ENCODE measurements at regions not wholly inside any gene's neighbourhood (a gene's known extent, or its start where the extent isn't known, plus 50 kb on each side); places are given as distances from the start of the nearest gene placed in this dataset.

- Histone ChIP-seq H3K9me3 (no peaks in the 10 kb centered on the region), H3K4me1 (no peaks in the 10 kb centered on the region), H3K27me3 (no peaks in the 10 kb centered on the region), H3K27ac (no peak overlapping the region), H3K4me3 (no peak overlapping the region), H3K36me3 (no peaks in the 10 kb centered on the region)
- intact Hi-C loops (cut with DNase I; ENCODE audit: low total_unique reads), result no loop called here
- in situ Hi-C loops (cut with MboI; ENCODE audit: low sequenced_read_pairs in 4 of 4), result no loop called here
- DNase-seq (no peak), ATAC-seq (no peak)
- TF ChIP-seq CTCF (IDR thresholded peaks at IDR 0.05 in 4 of 5, conservative IDR thresholded peaks at IDR 0.05 in 1 of 5) (no peak), POLR2A (IDR thresholded peaks at IDR 0.05) (no peak)
These were observed 615.5 kb downstream of the NPHP4 start for GRCh38 chr1:5376538-5377247.

GRCh38 chr1:5375481-5375880 is 616.7 kb downstream of the NPHP4 start:
- Histone ChIP-seq H3K4me1 (no peaks in the 10 kb centered on the region), H3K9me3 (no peaks in the 10 kb centered on the region), H3K4me3 (no peak overlapping the region), H3K27me3 (no peaks in the 10 kb centered on the region), H3K36me3 (no peaks in the 10 kb centered on the region), H3K27ac (no peak overlapping the region)
- TF ChIP-seq CTCF (IDR thresholded peaks at IDR 0.05 in 4 of 5, conservative IDR thresholded peaks at IDR 0.05 in 1 of 5), result no peak
- TF ChIP-seq POLR2A (IDR thresholded peaks at IDR 0.05), result no peak
- no peak for ATAC-seq
- in situ Hi-C loops (cut with MboI; ENCODE audit: low sequenced_read_pairs in 4 of 4), result no loop called here
- DNase-seq, result no peak
- intact Hi-C loops (cut with DNase I; ENCODE audit: low total_unique reads), result no loop called here

- DNase-seq (no peak), ATAC-seq (no peak)
- no peak for TF ChIP-seq POLR2A (IDR thresholded peaks at IDR 0.05)
- TF ChIP-seq CTCF (IDR thresholded peaks at IDR 0.05 in 4 of 5, conservative IDR thresholded peaks at IDR 0.05 in 1 of 5), result no peak
- Histone ChIP-seq H3K36me3 (no peaks in the 10 kb centered on the region), H3K27me3 (no peaks in the 10 kb centered on the region), H3K4me1 (no peaks in the 10 kb centered on the region), H3K4me3 (no peak overlapping the region), H3K9me3 (no peaks in the 10 kb centered on the region), H3K27ac (no peak overlapping the region)
- intact Hi-C loops (cut with DNase I; ENCODE audit: low total_unique reads) (no loop called here), in situ Hi-C loops (cut with MboI; ENCODE audit: low sequenced_read_pairs in 4 of 4) (no loop called here)
These were observed 618.0 kb downstream of the NPHP4 start for GRCh38 chr1:5374192-5374591.

GRCh38 chr1:5373281-5373680 is 618.9 kb downstream of the NPHP4 start:
- no peak overlapping the region for H3K4me3 ChIP-seq
- H3K27ac ChIP-seq, result no peak overlapping the region
- ATAC-seq (no peak), DNase-seq (no peak)
- H3K36me3 ChIP-seq, result no peaks in the 10 kb centered on the region
- intact Hi-C loops (cut with DNase I; ENCODE audit: low total_unique reads), result no loop called here
- H3K4me1 ChIP-seq, result no peaks in the 10 kb centered on the region
- TF ChIP-seq POLR2A (IDR thresholded peaks at IDR 0.05), result no peak
- TF ChIP-seq CTCF (IDR thresholded peaks at IDR 0.05 in 4 of 5, conservative IDR thresholded peaks at IDR 0.05 in 1 of 5), result no peak
- no peaks in the 10 kb centered on the region for H3K9me3 ChIP-seq
- H3K27me3 ChIP-seq, result peaks cover 0 to 2% (median 0%) of the 10 kb centered on the region in 3 donors
- in situ Hi-C loops (cut with MboI; ENCODE audit: low sequenced_read_pairs in 4 of 4), result no loop called here

GRCh38 chr1:5371270-5371669 is 621.0 kb downstream of the NPHP4 start:
- Histone ChIP-seq H3K27me3 (peaks cover 0 to 2% (median 0%) of the 10 kb centered on the region in 3 donors), H3K4me3 (no peak overlapping the region), H3K9me3 (no peaks in the 10 kb centered on the region), H3K36me3 (no peaks in the 10 kb centered on the region), H3K4me1 (no peaks in the 10 kb centered on the region), H3K27ac (no peak overlapping the region)
- no peak for DNase-seq
- TF ChIP-seq POLR2A (IDR thresholded peaks at IDR 0.05) (no peak), CTCF (IDR thresholded peaks at IDR 0.05 in 4 of 5, conservative IDR thresholded peaks at IDR 0.05 in 1 of 5) (no peak)
- in situ Hi-C loops (cut with MboI; ENCODE audit: low sequenced_read_pairs in 4 of 4) (no loop called here), intact Hi-C loops (cut with DNase I; ENCODE audit: low total_unique reads) (no loop called here)
- no peak for ATAC-seq

Measured in gastrocnemius medialis (tissue), 4 donors.